ENCODE measurements at regions not wholly inside any gene's neighbourhood (a gene's known extent, or its start where the extent isn't known, plus 50 kb on each side); places are given as distances from the start of the nearest gene placed in this dataset.

- DNase-seq = no peak
Measured at GRCh38 chr17:77763575-77763974, 194.9 kb upstream of the TNRC6C start.

GRCh38 chr17:77765292-77765691 is 193.2 kb upstream of the TNRC6C start:
- DNase-seq = no peak

- no peak for DNase-seq
Measured at GRCh38 chr17:77767148-77767547, 191.4 kb upstream of the TNRC6C start.

- DNase-seq = no peak
Measured at GRCh38 chr17:77768248-77768852, 190.2 kb upstream of the TNRC6C start.

- no peak for DNase-seq
Measured at GRCh38 chr17:77769215-77769614, 189.3 kb upstream of the TNRC6C start.

GRCh38 chr17:77769762-77770161 is 188.7 kb upstream of the TNRC6C start:
- DNase-seq = no peak

- DNase-seq = no peak
Measured at GRCh38 chr17:77770331-77771105, 188.0 kb upstream of the TNRC6C start.

GRCh38 chr17:77771145-77771544 is 187.4 kb upstream of the TNRC6C start:
- no peak for DNase-seq

- DNase-seq = no peak
Measured at GRCh38 chr17:77771587-77771986, 186.9 kb upstream of the TNRC6C start.

- DNase-seq = no peak
Measured at GRCh38 chr17:77771998-77772397, 186.5 kb upstream of the TNRC6C start.

GRCh38 chr17:77772461-77772897 is 186.0 kb upstream of the TNRC6C start:
- peak; percentile 61 for DNase-seq

- no peak for DNase-seq
Measured at GRCh38 chr17:77772899-77773358, 185.6 kb upstream of the TNRC6C start.

GRCh38 chr17:77774182-77774581 is 184.3 kb upstream of the TNRC6C start:
- peak; percentile 47 for DNase-seq

- peak; percentile 93 for DNase-seq
Measured at GRCh38 chr17:77778636-77779489, 179.6 kb upstream of the TNRC6C start.

- peak; percentile 38 for DNase-seq
Measured at GRCh38 chr17:77779711-77780539, 178.6 kb upstream of the TNRC6C start.

GRCh38 chr17:77781536-77781935 is 177.0 kb upstream of the TNRC6C start:
- DNase-seq = no peak

- no peak for DNase-seq
Measured at GRCh38 chr17:77782201-77782600, 176.3 kb upstream of the TNRC6C start.

GRCh38 chr17:77782611-77783010 is 175.9 kb upstream of the TNRC6C start:
- no peak for DNase-seq

- no peak for DNase-seq
Measured at GRCh38 chr17:77783991-77784820, 174.3 kb upstream of the TNRC6C start.

GRCh38 chr17:77785312-77785905 is 173.1 kb upstream of the TNRC6C start:
- DNase-seq = no peak

GRCh38 chr17:77786090-77786489 is 172.4 kb upstream of the TNRC6C start:
- no peak for DNase-seq

Data from NCI-H1694 (cell line).